SK-N-MC (cell line): ENCODE measurements at regions not wholly inside any gene's neighbourhood (a gene's known extent, or its start where the extent isn't known, plus 50 kb on each side); places are given as distances from the start of the nearest gene placed in this dataset.

Source experiments
- EZH2 ChIP-seq: fragments of 200-600 bp; sonication (generic); IDR thresholded peaks from one replicate; pipeline ENCODE4 v1.6.1; 2017; ENCODE audit warnings: antibody characterized with exemption
- FOXP2 ChIP-seq: optimal IDR thresholded peaks from 2 replicates; pipeline ENCODE3; 2011; ENCODE audit warnings: mild to moderate bottlenecking, moderate library complexity; ENCODE audit not compliant: insufficient read depth; ENCODE audit errors: extremely low read length, control extremely low read depth
- POLR2AphosphoS5 ChIP-seq: IDR thresholded peaks from 2 replicates; pipeline ENCODE4 v1.6.1; 2012; ENCODE audit warnings: mild to moderate bottlenecking, low read depth, low read length, borderline replicate concordance

GRCh38 chr1:38310079-38310478 is 263.5 kb upstream of the POU3F1 start:
- TF ChIP-seq FOXP2, result no peak
- no peak for TF ChIP-seq EZH2
- no peak for TF ChIP-seq POLR2AphosphoS5
